T-helper 2 cell treated with Interferon-gamma antibody and Interleukin-4, amounts not matched to agents 100 ng/mL and 5 ng/mL, for 36 hours (primary cell): ENCODE measurements at regions not wholly inside any gene's neighbourhood (a gene's known extent, or its start where the extent isn't known, plus 50 kb on each side); places are given as distances from the start of the nearest gene placed in this dataset.
"Not testable (repeated sequence)": the region's sequence is repeated elsewhere in the genome, so short reads cannot be mapped to it uniquely, and the experiment has no call there.

Experiments
- intact Hi-C: fragments of 100-400 bp; cut with micrococcal nuclease; formaldehyde crosslinking; loops from one replicate; pipeline ENCODE4 v1.15.1; 2023

DNA sequence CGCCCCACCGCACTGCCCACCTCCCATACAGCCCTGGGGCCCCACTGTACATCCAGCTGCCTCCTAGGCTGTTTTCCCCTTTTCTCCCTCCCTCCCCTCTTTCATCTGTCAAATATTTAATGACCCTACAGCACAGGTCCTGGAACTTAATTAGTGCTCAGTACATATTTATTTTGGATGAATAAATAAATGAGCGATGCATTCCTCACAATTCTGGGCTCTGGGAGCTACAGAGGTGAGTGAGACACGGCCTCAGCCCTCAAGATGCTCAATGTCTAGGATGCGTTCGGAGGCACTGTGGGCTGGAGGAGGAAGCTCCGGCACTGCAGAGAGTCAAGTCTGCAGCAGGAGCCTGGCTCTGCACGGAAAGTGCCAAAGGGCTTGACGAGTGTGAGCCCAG lies 175.0 kb downstream of the FAM43A start:
- intact Hi-C loops, result no loop called here

DNA sequence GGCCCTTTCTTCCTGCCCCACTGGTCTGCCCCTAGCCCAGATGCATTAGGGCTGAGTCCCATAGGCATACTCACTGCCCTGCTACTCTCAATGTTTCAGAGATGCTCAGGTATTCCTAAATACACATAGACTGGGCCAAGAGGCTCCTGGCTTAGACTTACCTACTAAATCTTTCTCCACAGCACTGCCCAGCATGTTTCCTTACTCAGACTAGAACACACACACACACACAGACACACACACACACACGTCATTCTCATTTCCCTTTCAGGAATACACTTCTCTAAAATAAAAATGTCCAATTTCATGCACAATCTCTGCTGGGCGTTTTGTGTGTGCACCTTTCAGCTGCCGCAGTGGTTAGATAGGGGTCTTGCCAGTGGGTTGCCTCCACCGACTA lies 175.7 kb downstream of the FAM43A start:
- intact Hi-C loops, result no loop called here

DNA sequence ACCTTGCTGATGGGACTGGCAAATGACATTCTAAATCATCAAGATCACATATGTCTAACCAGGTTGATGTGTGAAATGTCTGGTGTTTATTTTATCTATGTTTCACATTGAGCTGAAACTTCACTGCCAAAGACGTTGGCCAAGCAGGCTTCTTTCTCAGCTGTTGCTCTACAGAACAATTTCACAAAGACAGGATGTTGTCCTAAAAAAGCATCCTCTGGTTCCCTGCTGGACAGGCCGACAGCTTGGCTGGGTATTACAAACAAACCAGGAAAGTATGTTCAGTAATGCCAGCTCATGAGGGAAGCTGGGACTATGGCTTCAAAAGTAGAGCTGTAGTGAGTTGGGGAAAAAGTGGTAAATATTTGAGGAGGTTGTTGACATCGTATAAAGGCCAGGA lies 179.4 kb downstream of the FAM43A start:
- intact Hi-C loops, result no loop called here

DNA sequence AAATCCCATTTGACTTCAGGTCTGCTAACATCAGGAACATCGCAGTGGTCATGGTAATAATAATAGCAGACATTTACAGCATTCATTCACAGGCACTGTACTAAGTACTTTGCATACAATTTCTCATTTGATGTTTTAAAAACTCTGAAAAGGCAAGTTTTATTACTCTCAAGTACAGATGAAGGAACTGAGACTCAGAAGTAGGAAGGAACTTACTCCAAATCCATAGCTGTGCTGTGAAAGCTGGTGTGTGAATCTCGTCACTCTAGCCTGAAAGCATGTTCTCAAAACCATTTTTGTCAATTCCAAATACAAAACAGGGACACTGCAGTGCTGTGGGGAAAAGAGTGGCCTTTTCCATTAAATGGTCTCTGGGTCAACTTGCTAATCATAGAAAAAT lies 179.9 kb downstream of the FAM43A start:
- intact Hi-C loops, result no loop called here

DNA sequence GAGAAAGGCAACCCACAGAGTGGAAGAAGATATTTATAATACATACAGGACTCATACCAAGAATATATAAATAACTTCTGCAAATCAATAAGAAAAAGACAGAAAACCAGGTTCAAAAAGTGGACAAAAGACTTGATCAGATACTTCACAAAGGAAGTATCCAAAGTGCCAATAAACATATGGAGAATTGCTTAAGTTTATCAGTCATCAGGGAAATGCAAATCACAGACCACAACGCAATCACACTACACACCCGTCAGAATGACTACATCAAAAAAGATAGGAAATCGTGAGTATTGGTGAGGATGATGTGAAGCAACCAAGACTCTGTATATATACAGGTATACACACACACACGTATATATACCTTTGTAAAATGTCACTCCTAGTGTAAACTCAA lies 180.6 kb downstream of the FAM43A start:
- intact Hi-C loops, result no loop called here

DNA sequence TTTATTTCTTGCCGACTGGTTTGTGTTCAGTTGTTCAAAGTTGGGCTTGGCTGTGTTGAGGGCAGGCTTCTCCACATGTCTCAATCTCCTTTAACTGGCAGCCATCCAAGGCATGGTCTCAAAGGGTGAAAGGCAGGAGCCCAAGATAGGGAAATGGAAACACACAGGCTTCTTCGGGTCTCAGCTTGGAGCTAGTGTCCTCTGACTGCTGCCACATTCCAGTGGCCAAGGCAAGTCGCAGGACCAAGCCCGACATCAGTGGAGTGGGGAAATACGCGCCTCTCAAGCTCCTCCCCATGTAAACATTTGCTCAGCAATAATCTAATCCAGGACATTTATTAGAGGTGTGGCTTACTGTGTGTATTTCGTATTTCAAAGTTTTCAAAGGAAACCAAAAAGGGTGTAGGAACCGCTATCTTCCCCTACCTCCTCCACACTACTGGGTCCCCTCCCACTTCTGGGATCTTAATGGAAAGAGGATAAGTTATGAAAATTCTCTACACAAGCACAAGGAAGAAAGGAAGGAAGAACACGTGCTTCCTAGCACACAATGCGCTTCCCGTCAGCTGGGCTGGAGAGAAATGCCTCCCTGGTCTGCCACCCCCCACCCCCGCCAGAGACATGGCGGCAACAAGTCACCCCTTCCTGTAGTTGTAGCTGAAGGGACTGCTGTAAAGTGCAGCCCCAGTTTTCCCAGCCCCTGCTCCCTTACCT lies 181.7 kb downstream of the FAM43A start:
- intact Hi-C loops, result no loop called here

DNA sequence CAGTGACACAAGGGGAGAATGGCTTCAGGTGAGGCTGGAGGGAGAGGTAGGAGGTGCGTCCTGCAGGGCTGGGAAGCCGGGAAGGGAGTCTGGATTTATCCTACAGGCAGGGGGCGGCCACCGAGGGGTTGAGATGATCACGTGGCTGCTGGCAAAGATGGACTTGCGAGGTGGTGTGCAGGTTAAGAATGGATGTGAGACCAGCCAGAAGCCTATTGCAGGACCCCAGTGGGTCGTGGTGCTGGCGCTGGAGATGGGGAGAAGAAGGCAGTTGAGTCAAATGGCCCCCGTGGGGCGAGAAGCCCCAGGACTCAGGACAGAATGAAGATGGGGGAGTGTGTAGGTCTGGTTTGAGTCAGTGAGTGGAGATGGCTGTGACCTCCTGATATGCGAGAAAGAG lies 183.1 kb downstream of the FAM43A start:
- intact Hi-C loops, result no loop called here

DNA sequence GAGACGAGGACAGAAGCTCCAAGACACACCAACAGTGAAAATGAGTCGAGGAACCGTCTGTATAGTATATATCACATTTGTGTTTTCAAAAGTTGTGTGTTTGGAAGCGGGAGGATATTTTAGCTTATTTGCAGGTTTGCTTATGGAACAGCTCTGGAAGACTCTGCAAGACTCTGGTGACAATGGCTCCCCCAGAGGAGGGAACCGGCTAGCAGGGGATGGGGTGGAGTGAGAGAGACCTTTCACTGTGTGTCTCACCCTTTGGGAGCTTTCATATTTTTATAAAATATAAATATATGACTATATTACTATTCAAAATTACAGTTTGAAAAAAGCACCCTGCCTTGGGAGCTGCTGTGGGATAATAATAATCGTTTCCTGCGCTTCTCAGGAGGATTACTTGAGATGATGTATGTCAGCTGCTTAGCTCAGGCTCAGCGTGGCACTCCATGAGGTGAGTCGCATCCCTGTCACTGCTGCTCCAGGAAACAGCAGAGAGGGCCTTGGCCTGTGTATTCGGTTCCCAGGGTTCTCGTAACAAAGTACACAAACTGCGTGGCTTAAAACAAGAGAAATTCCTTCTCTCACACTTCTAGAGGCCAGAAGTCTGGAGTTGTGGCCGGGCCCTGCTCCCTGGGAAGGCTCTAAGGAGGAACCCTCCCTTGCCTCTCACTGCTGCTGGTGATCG lies 183.9 kb downstream of the FAM43A start:
- intact Hi-C loops, result no loop called here

DNA sequence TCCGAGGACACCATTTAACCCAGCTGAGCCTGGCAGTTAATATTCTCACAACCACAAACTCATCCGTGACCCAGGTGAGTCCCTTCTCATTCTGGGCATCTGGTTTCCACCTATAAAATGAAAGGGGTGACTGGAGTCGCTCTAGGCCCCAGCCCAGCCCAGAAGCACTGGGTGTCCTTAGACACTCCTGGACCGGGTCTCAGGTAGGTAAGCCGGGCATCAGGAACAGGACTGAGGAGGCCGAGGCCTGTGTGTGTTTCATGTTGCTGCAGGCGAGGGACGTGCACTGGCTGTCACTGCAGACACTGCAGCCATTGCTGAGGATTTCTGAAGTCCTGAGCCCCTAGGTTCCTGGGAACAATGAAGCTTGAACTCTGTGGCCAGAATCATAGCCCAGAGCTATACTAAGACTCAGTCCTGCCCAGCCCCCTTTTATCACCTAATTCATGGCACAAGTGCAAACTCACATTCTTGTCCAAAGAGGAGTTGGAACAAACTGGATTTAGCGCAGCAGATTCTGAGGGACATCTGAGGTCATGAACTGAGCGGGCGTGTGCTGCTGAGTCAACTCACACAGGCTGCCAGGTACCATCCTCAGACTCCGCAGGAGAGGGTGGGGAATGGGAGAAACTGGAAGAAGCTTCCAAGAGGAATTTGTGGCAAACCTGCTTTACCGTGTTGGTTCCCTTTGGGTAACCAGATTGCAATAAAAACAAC lies 184.9 kb downstream of the FAM43A start:
- intact Hi-C loops, result no loop called here

DNA sequence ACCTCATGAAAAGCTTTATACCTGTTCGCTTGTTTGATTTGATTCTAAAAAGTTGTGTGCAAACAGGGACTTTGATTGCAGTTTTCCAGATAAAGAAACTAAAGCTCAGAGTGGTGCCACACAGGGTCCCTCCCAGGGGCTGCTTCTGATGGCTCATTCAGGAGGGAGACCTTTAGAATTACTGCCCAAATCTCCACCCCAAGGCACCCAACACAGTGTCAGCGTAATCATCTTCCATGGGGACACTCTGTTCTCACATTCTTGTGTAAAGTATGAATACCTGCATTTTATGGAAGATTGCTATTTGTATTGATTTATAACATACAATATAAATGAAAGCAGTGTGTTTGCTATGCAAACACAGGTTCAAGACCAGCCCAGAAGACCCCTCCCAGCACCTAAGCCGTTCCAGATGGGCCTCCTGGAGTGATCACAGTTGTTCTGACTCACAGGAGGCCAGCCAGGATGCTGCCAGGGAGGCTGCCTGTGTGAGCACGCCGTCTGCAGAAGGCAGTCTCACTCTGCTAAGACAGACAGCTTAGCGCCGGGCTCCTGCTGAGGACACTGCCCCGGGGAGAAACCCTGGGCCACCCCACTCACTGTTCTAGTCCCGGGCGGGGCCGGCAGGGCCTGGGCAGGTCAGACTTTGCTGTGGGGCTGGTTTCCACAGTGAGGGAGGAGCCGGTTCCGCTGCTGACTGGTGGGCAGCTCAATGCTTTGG lies 185.6 kb downstream of the FAM43A start:
- intact Hi-C loops, result no loop called here

DNA sequence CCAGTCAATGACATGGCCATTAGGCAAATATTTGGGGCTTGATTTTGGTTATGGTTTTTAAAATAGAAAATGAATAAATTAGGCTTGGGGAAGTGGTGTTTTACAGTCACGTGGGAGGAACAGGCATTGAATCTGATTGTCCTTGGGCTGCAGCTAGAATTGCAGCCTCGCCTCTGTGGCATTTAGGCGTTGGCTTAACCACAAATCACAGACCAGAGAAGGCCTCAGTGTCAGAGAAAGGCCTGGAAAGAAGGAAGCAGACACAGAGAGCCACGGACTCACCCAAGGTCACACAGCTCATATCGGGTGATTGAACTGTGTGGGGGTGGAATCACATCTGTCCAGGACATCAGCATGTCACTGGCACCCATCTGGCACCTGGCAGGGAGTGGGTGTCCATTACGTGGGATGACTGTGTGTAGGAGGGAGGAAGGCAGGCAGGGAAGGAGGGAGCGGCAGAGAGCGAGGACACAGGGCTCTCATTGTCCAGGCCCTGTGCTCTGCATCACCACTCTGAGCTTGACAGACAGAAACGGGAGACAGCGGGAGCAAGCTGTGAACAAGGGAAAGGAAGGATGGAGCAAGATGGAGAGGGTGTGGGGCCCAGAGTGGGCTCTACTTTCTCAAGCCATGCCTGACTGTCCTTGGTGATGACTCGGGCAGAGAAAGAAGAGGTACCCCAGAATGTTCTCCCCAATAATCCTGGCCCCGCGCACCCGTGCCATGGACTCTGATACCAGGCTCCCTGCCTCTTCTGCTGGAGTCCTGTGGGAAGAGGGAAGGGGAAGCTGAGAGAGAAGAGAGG lies 186.4 kb downstream of the FAM43A start:
- intact Hi-C loops, result no loop called here

DNA sequence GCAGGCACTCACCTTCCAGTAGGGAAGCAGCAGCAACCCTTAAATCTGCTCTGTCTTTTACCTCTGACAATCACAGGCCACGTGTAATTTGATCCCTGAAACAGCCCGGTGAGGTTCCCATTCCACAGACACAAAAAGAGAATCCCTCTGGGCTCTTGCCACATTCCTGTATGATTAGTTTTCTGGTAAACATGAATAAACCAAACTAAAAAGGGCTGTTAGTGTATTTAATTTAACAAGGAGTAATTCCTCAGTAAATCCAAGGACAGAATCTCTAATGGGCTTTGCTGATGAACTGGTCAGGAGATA lies 186.9 kb downstream of the FAM43A start:
- intact Hi-C loops, result no loop called here

DNA sequence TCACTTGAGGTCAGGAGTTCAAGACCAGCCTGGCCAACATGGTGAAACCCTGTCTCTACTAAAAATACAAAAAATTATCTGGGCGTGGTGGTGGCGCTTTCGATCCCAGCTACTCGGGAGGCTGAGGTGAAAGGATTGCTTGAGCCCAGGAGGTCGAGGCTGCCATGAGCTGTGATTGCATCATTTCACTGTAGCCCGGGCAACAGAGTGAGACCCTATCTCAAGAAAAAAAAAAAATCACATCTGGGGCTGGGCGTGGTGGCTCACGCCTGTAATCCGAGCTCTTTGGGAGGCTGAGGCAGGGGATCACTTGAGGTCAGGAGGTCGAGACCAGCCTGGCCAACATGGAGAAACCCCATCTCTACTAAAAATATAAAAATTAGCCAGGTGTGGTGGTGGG lies 187.8 kb downstream of the FAM43A start:
- intact Hi-C loops, result not testable (repeated sequence)

DNA sequence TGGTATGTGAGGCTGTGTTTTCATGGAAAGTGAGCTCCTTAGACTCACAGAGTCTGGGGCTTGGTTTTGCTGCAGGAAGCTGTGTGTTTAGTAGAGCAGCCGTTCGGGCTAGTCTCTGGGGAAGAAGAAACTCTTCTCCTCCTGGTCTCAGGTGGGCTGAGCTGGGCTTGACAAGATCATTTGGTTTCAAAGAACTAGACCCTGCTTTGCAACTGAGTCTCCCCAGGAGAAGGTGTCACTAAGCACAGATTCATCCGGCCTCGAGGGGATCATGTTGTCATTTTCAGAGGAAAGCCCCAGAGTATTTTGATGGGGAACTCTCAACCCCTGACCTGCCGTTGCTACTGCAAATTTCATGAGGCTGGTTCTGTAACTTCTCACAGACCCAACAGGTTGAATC lies 188.5 kb downstream of the FAM43A start:
- intact Hi-C loops, result no loop called here

DNA sequence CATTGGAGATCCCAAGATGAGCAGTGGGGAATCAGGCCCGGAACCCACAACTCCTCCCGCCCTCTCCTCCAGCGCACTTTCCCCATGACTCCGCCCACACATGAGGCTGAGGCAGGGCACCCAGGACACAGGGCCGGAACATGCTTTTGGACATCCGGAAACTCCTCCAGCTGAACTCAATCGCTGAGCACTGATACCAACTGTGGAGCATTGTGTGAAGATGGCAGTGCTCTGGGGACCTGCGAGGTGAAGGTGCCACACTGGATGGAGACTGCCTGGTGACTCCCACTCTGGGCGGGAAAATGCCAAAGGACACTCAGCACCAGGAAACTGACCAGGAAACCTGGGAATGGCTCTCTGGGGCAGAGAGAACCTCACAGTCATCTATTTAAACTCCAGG lies 189.1 kb downstream of the FAM43A start:
- intact Hi-C loops, result no loop called here

DNA sequence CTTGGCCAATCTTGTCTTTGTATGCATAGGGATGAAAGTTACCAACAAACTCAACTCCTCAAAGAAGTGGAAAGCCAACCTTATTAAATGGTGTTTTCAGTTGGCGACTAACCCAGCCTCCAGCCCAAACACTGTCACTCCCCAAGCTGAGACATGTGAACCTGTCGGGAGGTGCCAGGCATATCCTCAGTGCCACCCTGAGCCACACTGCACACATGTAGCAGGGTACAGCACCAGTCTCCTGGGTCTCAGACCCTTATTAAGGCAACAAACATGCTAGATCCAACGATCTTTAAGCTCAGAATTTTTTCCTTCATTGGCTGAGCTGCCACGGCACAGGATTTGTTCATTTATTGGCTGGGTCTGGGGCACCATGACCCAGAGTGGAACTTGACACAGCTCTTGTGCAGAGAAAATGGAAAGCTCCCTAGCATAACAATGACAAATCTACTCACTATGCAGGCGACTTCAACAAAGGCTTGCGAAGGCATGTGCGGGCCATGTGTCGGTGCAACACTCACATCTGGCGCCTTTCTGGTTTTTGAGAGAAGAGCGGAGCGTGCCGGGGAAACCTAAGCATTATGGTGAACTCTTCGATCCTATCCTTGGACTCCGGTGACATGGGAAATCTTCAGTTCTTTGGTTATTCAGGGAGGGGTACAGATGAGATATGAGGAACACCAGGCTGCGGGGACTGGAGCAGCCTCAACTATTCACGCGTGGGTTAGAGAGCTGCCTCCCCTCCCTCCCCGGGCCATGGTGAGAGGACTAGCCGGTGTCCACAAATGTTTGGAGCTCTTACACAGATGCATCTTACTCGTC lies 190.1 kb downstream of the FAM43A start:
- intact Hi-C loops, result no loop called here

DNA sequence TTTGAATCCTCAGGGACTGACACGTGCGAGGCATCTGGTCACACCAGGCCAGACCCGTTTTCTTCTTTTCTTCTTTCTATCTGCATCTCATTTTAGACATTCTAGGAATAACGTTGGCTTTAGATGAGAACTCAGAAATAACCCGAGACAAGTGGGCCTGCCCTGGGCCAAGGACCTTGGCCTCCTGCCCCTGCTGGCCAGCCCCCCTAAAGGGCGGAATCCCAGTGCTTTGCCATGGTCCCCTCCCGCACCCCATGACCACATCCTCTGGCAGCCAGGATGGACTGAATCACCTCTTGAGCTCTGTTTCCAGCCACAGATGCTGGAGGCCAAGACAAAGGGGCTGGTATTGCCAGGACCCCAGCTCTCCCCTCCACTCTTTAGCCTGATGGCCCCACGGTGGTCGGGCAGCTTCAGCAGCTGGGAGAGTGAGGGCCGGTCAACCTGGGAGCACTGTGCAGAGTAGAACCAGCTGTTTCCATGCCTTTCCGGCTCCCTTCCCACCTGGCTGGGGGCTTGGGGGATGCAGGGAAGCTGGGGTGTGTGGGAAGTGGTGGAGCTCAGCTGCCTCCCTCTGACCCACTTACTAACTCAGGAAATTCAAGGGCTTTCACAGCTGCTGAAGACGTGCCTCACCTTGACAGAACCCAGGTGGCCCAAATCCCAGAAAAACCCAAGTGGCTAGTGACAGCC lies 190.9 kb downstream of the FAM43A start:
- intact Hi-C loops, result no loop called here

DNA sequence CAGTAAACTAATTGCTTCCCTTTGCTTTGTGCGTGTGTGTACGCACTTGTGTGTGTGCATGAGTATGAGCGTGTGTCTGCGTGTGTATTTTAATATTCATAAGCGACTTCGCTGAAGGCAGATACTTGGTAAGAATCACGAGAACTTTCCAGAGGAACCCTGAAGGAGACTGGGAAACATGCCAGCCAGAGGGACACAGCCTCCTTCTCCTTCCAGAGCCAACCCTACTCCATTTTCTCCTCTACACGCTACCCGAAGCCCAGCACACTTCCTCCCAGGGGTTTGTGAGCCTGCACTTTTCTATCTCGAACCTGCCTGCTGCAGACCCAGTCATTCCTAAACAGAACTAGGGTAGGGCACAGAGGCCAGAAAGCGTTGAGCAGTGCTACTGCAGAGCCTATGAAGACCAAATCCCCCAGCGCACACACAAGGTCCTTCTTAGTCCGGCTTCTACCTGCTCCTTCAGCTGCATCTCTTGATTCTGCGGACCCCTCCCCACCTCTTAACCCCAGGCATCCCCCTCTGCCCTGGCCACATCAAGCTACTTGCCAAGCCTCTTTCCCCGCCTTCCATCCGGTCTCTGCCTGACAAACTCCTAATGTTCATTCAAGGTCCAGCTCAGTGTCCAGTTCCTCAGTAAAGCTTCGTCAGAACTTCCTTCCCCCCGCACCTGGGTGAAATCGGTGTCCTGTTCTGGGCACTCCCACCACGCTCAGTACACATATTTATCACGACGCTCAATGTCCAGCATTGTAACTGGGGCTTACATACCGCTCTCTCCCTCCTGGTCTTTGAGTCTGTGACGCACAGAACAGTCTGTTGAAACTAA lies 191.8 kb downstream of the FAM43A start:
- intact Hi-C loops, result no loop called here
